H9 (cell line): ENCODE measurements at regions not wholly inside any gene's neighbourhood (a gene's known extent, or its start where the extent isn't known, plus 50 kb on each side); places are given as distances from the start of the nearest gene placed in this dataset.

Source experiments
- DNase-seq: peaks from one replicate; pipeline ENCODE4 v3.0.0-alpha.2; 2017
- H2AFZ ChIP-seq: one replicate; pipeline ENCODE4 v1.6.1; 2013; ENCODE audit warnings: mild to moderate bottlenecking, low read length, control low read depth, moderate library complexity
- H2AK5ac ChIP-seq: 2 replicates; pipeline ENCODE4 v1.6.1; 2013; ENCODE audit warnings: low read length, control low read depth, mixed read lengths; ENCODE audit not compliant: insufficient read length
- H2BK120ac ChIP-seq: one replicate; pipeline ENCODE4 v1.6.1; 2013; ENCODE audit warnings: low read depth, mild to moderate bottlenecking, low read length, control low read depth, inconsistent platforms; ENCODE audit not compliant: poor library complexity, severe bottlenecking
- H2BK12ac ChIP-seq: 2 replicates; pipeline ENCODE4 v1.6.1; 2013; ENCODE audit warnings: low read length, control low read depth, mixed read lengths, low read depth; ENCODE audit not compliant: insufficient read length
- H2BK15ac ChIP-seq: 2 replicates; pipeline ENCODE4 v1.6.1; 2013; ENCODE audit warnings: low read depth, low read length, control low read depth
- H2BK20ac ChIP-seq: one replicate; pipeline ENCODE4 v1.6.1; 2013; ENCODE audit warnings: low read depth, mild to moderate bottlenecking, low read length, control low read depth, inconsistent platforms; ENCODE audit not compliant: poor library complexity, severe bottlenecking
- H2BK5ac ChIP-seq: 2 replicates; pipeline ENCODE4 v1.6.1; 2013; ENCODE audit warnings: low read length, control low read depth, mixed read lengths; ENCODE audit not compliant: insufficient read length
- H3K14ac ChIP-seq: 2 replicates; pipeline ENCODE4 v1.6.1; 2013; ENCODE audit warnings: low read length, control low read depth; ENCODE audit not compliant: insufficient read depth
- H3K18ac ChIP-seq: 2 replicates; pipeline ENCODE4 v1.6.1; 2013; ENCODE audit warnings: low read depth, mild to moderate bottlenecking, mixed read lengths, low read length, control low read depth; ENCODE audit not compliant: insufficient read length
- H3K23ac ChIP-seq: 2 replicates; pipeline ENCODE4 v1.6.1; 2013; ENCODE audit warnings: low read length, control low read depth, mixed read lengths, low read depth; ENCODE audit not compliant: insufficient read length
- H3K23me2 ChIP-seq: 2 replicates; pipeline ENCODE4 v1.6.1; 2013; ENCODE audit warnings: low read depth, mild to moderate bottlenecking, mixed read lengths, low read length, control low read depth; ENCODE audit not compliant: insufficient read length, poor library complexity, severe bottlenecking
- H3K27ac ChIP-seq: 2 replicates; pipeline ENCODE4 v1.5.1; 2013; ENCODE audit warnings: low read length, control low read depth, mixed read lengths, low read depth; ENCODE audit not compliant: insufficient read length
- H3K27me3 ChIP-seq: 2 replicates; pipeline ENCODE4 v1.6.1; 2013; ENCODE audit warnings: low read length, control low read depth, inconsistent platforms; ENCODE audit not compliant: insufficient read depth
- H3K4ac ChIP-seq: 2 replicates; pipeline ENCODE4 v1.6.1; 2013; ENCODE audit warnings: low read depth, mild to moderate bottlenecking, control low read depth, inconsistent platforms, low read length, moderate library complexity
- H3K4me1 ChIP-seq: 2 replicates; pipeline ENCODE4 v1.6.1; 2013; ENCODE audit warnings: low read length, control low read depth, inconsistent platforms; ENCODE audit not compliant: insufficient read depth
- H3K4me2 ChIP-seq: 2 replicates; pipeline ENCODE4 v1.6.1; 2013; ENCODE audit warnings: low read length, control low read depth, mixed read lengths; ENCODE audit not compliant: insufficient read length, insufficient read depth
- H3K56ac ChIP-seq: 2 replicates; pipeline ENCODE4 v1.6.1; 2013; ENCODE audit warnings: low read depth, mild to moderate bottlenecking, mixed read lengths, low read length, control low read depth; ENCODE audit not compliant: insufficient read length
- H3K79me1 ChIP-seq: 2 replicates; pipeline ENCODE4 v1.6.1; 2013; ENCODE audit warnings: low read depth, mild to moderate bottlenecking, moderate library complexity, low read length, control low read depth, inconsistent platforms; ENCODE audit not compliant: insufficient read depth, poor library complexity, severe bottlenecking
- H3K79me2 ChIP-seq: 2 replicates; pipeline ENCODE4 v1.6.1; 2013; ENCODE audit warnings: low read length, control low read depth, inconsistent platforms; ENCODE audit not compliant: insufficient read depth
- H3K9ac ChIP-seq: 2 replicates; pipeline ENCODE4 v1.6.1; 2013; ENCODE audit warnings: low read length, control low read depth, mixed read lengths; ENCODE audit not compliant: insufficient read length; ENCODE audit errors: extremely low read depth
- H3K9me3 ChIP-seq: one replicate; pipeline ENCODE4 v1.6.1; 2013; ENCODE audit warnings: low read depth, low read length, inconsistent platforms; ENCODE audit not compliant: control insufficient read depth
- H3T11ph ChIP-seq: one replicate; pipeline ENCODE4 v1.6.1; 2013; ENCODE audit warnings: mild to moderate bottlenecking, low read length, control low read depth, inconsistent platforms
- H4K20me1 ChIP-seq: one replicate; pipeline ENCODE4 v1.6.1; 2013; ENCODE audit not compliant: control insufficient read depth, insufficient read length, insufficient read depth
- H4K5ac ChIP-seq: 2 replicates; pipeline ENCODE4 v1.6.1; 2013; ENCODE audit warnings: low read depth, mild to moderate bottlenecking, mixed read lengths, low read length, control low read depth; ENCODE audit not compliant: insufficient read length
- H4K8ac ChIP-seq: replicated peaks from 2 replicates; pipeline ENCODE4 v1.6.1; 2013; ENCODE audit warnings: low read length, control low read depth, mixed read lengths, low read depth; ENCODE audit not compliant: insufficient read length
- H4K91ac ChIP-seq: 2 replicates; pipeline ENCODE4 v1.6.1; 2013; ENCODE audit warnings: low read depth, mild to moderate bottlenecking, moderate library complexity, mixed read lengths, low read length, control low read depth; ENCODE audit not compliant: insufficient read length
- H3K27ac Mint-ChIP-seq, 3 experiments: 2 replicates in 2 of 3; 3 replicates in 1 of 3; pipeline ENCODE4 v1.8.0; 2020 to 2021; ENCODE audit warnings: mixed read lengths in 3 of 3, mild to moderate bottlenecking in 1 of 3, moderate library complexity in 1 of 3
- H3K27me3 Mint-ChIP-seq: 2 replicates; pipeline ENCODE4 v1.8.0; 2021; ENCODE audit warnings: low read depth, mild to moderate bottlenecking, moderate library complexity, mixed read lengths
- H3K36me3 Mint-ChIP-seq, 3 experiments: 2 replicates in 2 of 3; 3 replicates in 1 of 3; pipeline ENCODE4 v1.8.0; 2020 to 2021; ENCODE audit warnings: low read depth in 3 of 3, mixed read lengths in 3 of 3; ENCODE audit not compliant: insufficient read depth in 1 of 3
- H3K4me1 Mint-ChIP-seq, 2 experiments: 2 replicates each; pipeline ENCODE4 v1.8.0; 2020; ENCODE audit warnings: mixed read lengths in 2 of 2
- H3K4me3 Mint-ChIP-seq, 2 experiments: 2 replicates in 1 of 2; 3 replicates in 1 of 2; pipeline ENCODE4 v1.8.0; 2020 to 2021; ENCODE audit warnings: mild to moderate bottlenecking in 2 of 2, mixed read lengths in 2 of 2, moderate library complexity in 1 of 2
- H3K9me3 Mint-ChIP-seq, 2 experiments: 2 replicates in 1 of 2; 3 replicates in 1 of 2; pipeline ENCODE4 v1.8.0; 2020; ENCODE audit warnings: mild to moderate bottlenecking in 2 of 2, mixed read lengths in 2 of 2, moderate library complexity in 1 of 2
- WGBS: extraction: QIAGEN DNeasy Blood & Tissue Kit; methylation state at CpG from one replicate; pipeline ENCODE4 v1.1.7; 2013; ENCODE audit warnings: missing lambda C conversion rate, low lambda C conversion rate, mixed read lengths; ENCODE audit not compliant: insufficient read length; ENCODE audit errors: extremely low coverage; 5-methylcytosine and 5-hydroxymethylcytosine counted together
- TF ChIP-seq, protein P1 (sequence below): fragments of 200-600 bp; sonication (generic); conservative IDR thresholded peaks from 3 replicates; pipeline ENCODE4 v1.8.0; 2021; ENCODE audit warnings: antibody characterized with exemption, mild to moderate bottlenecking

DNA sequence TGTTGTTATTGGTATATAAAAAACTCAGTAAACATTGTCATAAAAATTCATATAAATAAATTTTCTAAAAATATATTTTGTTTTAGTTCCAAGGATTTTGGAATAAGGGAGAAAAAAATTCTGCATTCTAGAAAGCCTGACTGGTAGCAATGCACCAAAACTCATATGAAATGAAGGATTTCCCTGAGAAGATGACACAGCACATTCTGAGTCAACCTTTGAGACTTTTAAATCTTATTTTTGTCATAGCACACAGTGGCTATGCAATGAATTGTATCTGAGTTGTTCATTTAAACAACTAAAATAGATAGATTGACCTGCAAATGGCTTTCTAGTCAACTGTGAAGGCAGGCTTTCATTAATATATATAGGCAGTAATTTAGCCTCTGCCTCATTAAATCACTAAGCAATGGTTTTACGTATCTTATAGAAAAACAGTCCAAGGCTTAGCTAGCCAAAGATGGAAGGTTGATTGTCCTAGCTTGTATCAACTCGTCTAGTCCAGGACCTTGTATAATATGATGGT, 239.1 kb upstream of the NEIL3 start:
- DNase-seq = no peak
- Histone ChIP-seq H2BK15ac (no peak overlapping the region), H3K79me1 (no peaks in the 10 kb centered on the region), H4K20me1 (no peaks in the 10 kb centered on the region), H2BK5ac (no peak overlapping the region), H3K4me1 (no peaks in the 10 kb centered on the region), H4K5ac (no peak overlapping the region), H3K9me3 (no peaks in the 10 kb centered on the region), H4K8ac (no peak overlapping the region), H3K9ac (no peak overlapping the region), H3T11ph (no peak overlapping the region), H3K23ac (no peak overlapping the region), H3K14ac (no peak overlapping the region), H3K18ac (no peak overlapping the region), H3K79me2 (no peaks in the 10 kb centered on the region), H3K27ac (no peak overlapping the region), H2AFZ (no peak overlapping the region), H2BK12ac (no peak overlapping the region), H3K4me2 (no peak overlapping the region), H3K56ac (no peak overlapping the region), H3K23me2 (no peaks in the 10 kb centered on the region), H3K27me3 (no peaks in the 10 kb centered on the region), H2AK5ac (no peak overlapping the region), H3K4ac (no peak overlapping the region), H2BK120ac (no peak overlapping the region), H4K91ac (no peak overlapping the region), H2BK20ac (no peak overlapping the region)
- H3K36me3 Mint-ChIP-seq = peaks cover 0 to 3% (median 0%) of the 10 kb centered on the region in 3 experiments; a peak in 1 of 7 replicates
- no peak overlapping the region for H3K27ac Mint-ChIP-seq
- no CpG with 5 or more reads among the region's 2 CpGs for WGBS
- no peaks in the 10 kb centered on the region; a peak in 1 of 5 replicates for H3K9me3 Mint-ChIP-seq
- no peaks in the 10 kb centered on the region for H3K4me1 Mint-ChIP-seq
- TF ChIP-seq, protein P1, sequence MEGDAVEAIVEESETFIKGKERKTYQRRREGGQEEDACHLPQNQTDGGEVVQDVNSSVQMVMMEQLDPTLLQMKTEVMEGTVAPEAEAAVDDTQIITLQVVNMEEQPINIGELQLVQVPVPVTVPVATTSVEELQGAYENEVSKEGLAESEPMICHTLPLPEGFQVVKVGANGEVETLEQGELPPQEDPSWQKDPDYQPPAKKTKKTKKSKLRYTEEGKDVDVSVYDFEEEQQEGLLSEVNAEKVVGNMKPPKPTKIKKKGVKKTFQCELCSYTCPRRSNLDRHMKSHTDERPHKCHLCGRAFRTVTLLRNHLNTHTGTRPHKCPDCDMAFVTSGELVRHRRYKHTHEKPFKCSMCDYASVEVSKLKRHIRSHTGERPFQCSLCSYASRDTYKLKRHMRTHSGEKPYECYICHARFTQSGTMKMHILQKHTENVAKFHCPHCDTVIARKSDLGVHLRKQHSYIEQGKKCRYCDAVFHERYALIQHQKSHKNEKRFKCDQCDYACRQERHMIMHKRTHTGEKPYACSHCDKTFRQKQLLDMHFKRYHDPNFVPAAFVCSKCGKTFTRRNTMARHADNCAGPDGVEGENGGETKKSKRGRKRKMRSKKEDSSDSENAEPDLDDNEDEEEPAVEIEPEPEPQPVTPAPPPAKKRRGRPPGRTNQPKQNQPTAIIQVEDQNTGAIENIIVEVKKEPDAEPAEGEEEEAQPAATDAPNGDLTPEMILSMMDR = no peak
- H3K4me3 Mint-ChIP-seq = no peak overlapping the region
- no peaks in the 10 kb centered on the region for H3K27me3 Mint-ChIP-seq
